ENCODE measurements at regions not wholly inside any gene's neighbourhood (a gene's known extent, or its start where the extent isn't known, plus 50 kb on each side); places are given as distances from the start of the nearest gene placed in this dataset.

GRCh38 chr7:23956772-23957576 lies 247.0 kb downstream of the STK31 start (continued):
- TF ChIP-seq MAX (IDR thresholded peaks at IDR 0.05) (no peak), SIN3A (IDR thresholded peaks at IDR 0.05; ENCODE audit: low read depth) (no peak), RAD21 (IDR thresholded peaks at IDR 0.05; ENCODE audit: low read depth) (no peak), YY1 (IDR thresholded peaks at IDR 0.05; ENCODE audit: extremely low read depth, insufficient replicate concordance, low read depth, low read length) (no peak), FOSL1 (IDR thresholded peaks at IDR 0.05; ENCODE audit: low read depth) (no peak)

GRCh38 chr7:23959821-23960220 lies 249.8 kb downstream of the STK31 start:
- Histone ChIP-seq H3K9ac (ENCODE audit: low read length) (no peak overlapping the region), H3K36me3 (ENCODE audit: control insufficient read depth in 1 of 2, insufficient read depth in 2 of 2, low read length in 2 of 2) (no peaks in the 10 kb centered on the region), H4K20me1 (ENCODE audit: insufficient read depth) (no peaks in the 10 kb centered on the region), H3K9me3 (ENCODE audit: control insufficient read depth in 1 of 2, insufficient read depth in 1 of 2, low read depth in 1 of 2, low read length in 2 of 2) (no peaks in the 10 kb centered on the region), H3K4me1 (ENCODE audit: control insufficient read depth in 1 of 2, insufficient read depth in 2 of 2, low read length in 2 of 2) (peaks cover 0 to 8% of the 10 kb centered on the region in 2 experiments; a peak in 1 of 4 replicates), H3K9me2 (ENCODE audit: insufficient read depth) (no peaks in the 10 kb centered on the region), H3K4me2 (ENCODE audit: low read length) (no peak overlapping the region), H3K4me3 (replicated peaks in 1 of 2; ENCODE audit: low read depth in 1 of 2, low read length in 2 of 2) (no peak overlapping the region), H2AFZ (ENCODE audit: low read depth, low read length, poor library complexity, severe bottlenecking) (no peak overlapping the region), H3K27ac (ENCODE audit: low read depth, low read length) (no peak overlapping the region), H3K79me2 (ENCODE audit: insufficient read depth, low read length) (no peaks in the 10 kb centered on the region), H3K27me3 (ENCODE audit: insufficient read depth, low read length) (no peaks in the 10 kb centered on the region; the same call in 1 of the 2 replicates)
- ATAC-seq: no peak
- CTCF ChIA-PET: no interaction called here
- TF ChIP-seq SIN3A (IDR thresholded peaks at IDR 0.05; ENCODE audit: low read depth): no peak
- no peak for TF ChIP-seq MAX (IDR thresholded peaks at IDR 0.05)
- no peak for TF ChIP-seq POLR2A (IDR thresholded peaks at IDR 0.05; ENCODE audit: borderline replicate concordance, extremely low read depth, insufficient read depth, insufficient read length)
- POLR2A ChIA-PET: no interaction called here
- intact Hi-C loops (cut with micrococcal nuclease): no loop called here
- DNase-seq (ENCODE audit: low read depth, low spot score): no peak
- RAD21 ChIA-PET (ENCODE audit: low non-redundant PET in 1 of 2, low total read pairs in 2 of 2, uncharacterized antibody in 2 of 2, unreplicated experiment in 2 of 2): interaction anchor here in 1 of 2 experiments (0.6 kb wide), 1 partner anchor 95 kb away, joined by 3 read pairs; no protein-coding TSS in a partner anchor
- BruUV-seq (replicated peaks): no TSS peak

GRCh38 chr7:23960361-23960760 lies 250.3 kb downstream of the STK31 start:
- DNase-seq (ENCODE audit: low read depth, low spot score) (no peak), ATAC-seq (no peak)
- Histone ChIP-seq H3K9me3 (ENCODE audit: control insufficient read depth in 1 of 2, insufficient read depth in 1 of 2, low read depth in 1 of 2, low read length in 2 of 2) (no peaks in the 10 kb centered on the region), H3K9ac (ENCODE audit: low read length) (no peak overlapping the region), H3K36me3 (ENCODE audit: control insufficient read depth in 1 of 2, insufficient read depth in 2 of 2, low read length in 2 of 2) (no peaks in the 10 kb centered on the region), H3K27me3 (ENCODE audit: insufficient read depth, low read length) (no peaks in the 10 kb centered on the region; the same call in 1 of the 2 replicates), H3K27ac (ENCODE audit: low read depth, low read length) (no peak overlapping the region), H4K20me1 (ENCODE audit: insufficient read depth) (no peaks in the 10 kb centered on the region), H3K9me2 (ENCODE audit: insufficient read depth) (no peaks in the 10 kb centered on the region), H2AFZ (ENCODE audit: low read depth, low read length, poor library complexity, severe bottlenecking) (no peak overlapping the region), H3K79me2 (ENCODE audit: insufficient read depth, low read length) (no peaks in the 10 kb centered on the region), H3K4me2 (ENCODE audit: low read length) (no peak overlapping the region), H3K4me1 (ENCODE audit: control insufficient read depth in 1 of 2, insufficient read depth in 2 of 2, low read length in 2 of 2) (peaks cover 0 to 8% of the 10 kb centered on the region in 2 experiments; a peak in 1 of 4 replicates), H3K4me3 (replicated peaks in 1 of 2; ENCODE audit: low read depth in 1 of 2, low read length in 2 of 2) (no peak overlapping the region)
- intact Hi-C loops (cut with micrococcal nuclease): no loop called here
- BruUV-seq (replicated peaks): no TSS peak
- ChIA-PET POLR2A (no interaction called here), CTCF (no interaction called here), RAD21 (ENCODE audit: low non-redundant PET in 1 of 2, low total read pairs in 2 of 2, uncharacterized antibody in 2 of 2, unreplicated experiment in 2 of 2) (interaction anchor here in 1 of 2 experiments (0.6 kb wide), 1 partner anchor 95 kb away, joined by 3 read pairs; no protein-coding TSS in a partner anchor)
- TF ChIP-seq EZH2 (IDR thresholded peaks at IDR 0.05): no peak
- no peak for TF ChIP-seq ATF3 (IDR thresholded peaks at IDR 0.05)
- no peak for TF ChIP-seq ZFX (IDR thresholded peaks at IDR 0.05)
- TF ChIP-seq EZH2phosphoT487 (IDR thresholded peaks at IDR 0.05; ENCODE audit: borderline replicate concordance): no peak
- TF ChIP-seq CBX3 (IDR thresholded peaks at IDR 0.05; ENCODE audit: low read depth): no peak
- TF ChIP-seq JUND (IDR thresholded peaks at IDR 0.05): no peak
- no peak for TF ChIP-seq CTCF (IDR thresholded peaks at IDR 0.05 in 2 of 3, conservative IDR thresholded peaks at IDR 0.05 in 1 of 3; ENCODE audit: borderline replicate concordance in 1 of 3, insufficient read depth in 1 of 3, low read depth in 2 of 3, low read length in 2 of 3)
- TF ChIP-seq ELF1 (IDR thresholded peaks at IDR 0.05; ENCODE audit: borderline replicate concordance, low read depth): no peak
